BE2C (cell line): ENCODE measurements at regions not wholly inside any gene's neighbourhood (a gene's known extent, or its start where the extent isn't known, plus 50 kb on each side); places are given as distances from the start of the nearest gene placed in this dataset.

Experiments used
- DNase-seq: peaks from one replicate; pipeline ENCODE4 v3.0.0-alpha.2; 2020
- H3K27me3 ChIP-seq: fragments of 250-450 bp; sonication (Bioruptor Pico); 2 replicates; pipeline ENCODE4 v1.5.1; 2020; ENCODE audit warnings: mild to moderate bottlenecking
- H3K36me3 ChIP-seq: fragments of 250-450 bp; sonication (Bioruptor Pico); 2 replicates; pipeline ENCODE4 v1.5.1; 2020; ENCODE audit warnings: mild to moderate bottlenecking
- H3K4me1 ChIP-seq: fragments of 250-450 bp; sonication (Bioruptor Pico); 2 replicates; pipeline ENCODE4 v1.5.1; 2020
- H3K4me3 ChIP-seq: 2 replicates; pipeline ENCODE4 v1.5.1; 2011; ENCODE audit warnings: low read depth, low read length
- H3K9me3 ChIP-seq: fragments of 250-450 bp; sonication (Bioruptor Pico); 2 replicates; pipeline ENCODE4 v1.5.1; 2020
- CTCF ChIP-seq: IDR thresholded peaks from 2 replicates; pipeline ENCODE4 v1.5.1; 2012; ENCODE audit warnings: mild to moderate bottlenecking, low read depth, low read length

DNA sequence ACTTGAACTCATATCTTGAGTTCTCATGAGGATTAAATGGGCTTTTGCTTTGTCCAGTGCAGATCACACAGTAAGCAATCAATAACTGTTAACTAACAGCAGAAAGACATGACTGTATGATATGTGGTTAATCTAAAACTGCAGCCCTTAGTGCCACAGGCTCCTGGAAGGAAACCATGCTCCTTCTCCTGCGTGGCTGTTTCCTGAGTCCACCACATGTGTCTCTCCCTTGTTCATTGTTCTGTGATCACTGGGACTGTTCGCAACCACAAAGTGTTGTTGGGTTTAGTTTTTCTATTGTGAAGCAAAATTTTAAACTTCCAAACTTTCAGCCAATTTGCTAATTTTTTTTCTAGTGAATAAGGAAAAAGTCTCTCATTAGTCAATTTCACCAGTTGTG lies 130.9 kb upstream of the PTPRM start:
- no peaks in the 10 kb centered on the region for H3K4me1 ChIP-seq
- no peaks in the 10 kb centered on the region for H3K9me3 ChIP-seq
- TF ChIP-seq CTCF: no peak
- H3K27me3 ChIP-seq: no peaks in the 10 kb centered on the region
- no peaks in the 10 kb centered on the region for H3K36me3 ChIP-seq
- no peak overlapping the region for H3K4me3 ChIP-seq
- DNase-seq: no peak

GRCh38 chr18:7437870-7438269 lies 129.2 kb upstream of the PTPRM start:
- no peaks in the 10 kb centered on the region for H3K4me1 ChIP-seq
- no peaks in the 10 kb centered on the region for H3K9me3 ChIP-seq
- H3K27me3 ChIP-seq: no peaks in the 10 kb centered on the region
- H3K4me3 ChIP-seq: no peak overlapping the region
- TF ChIP-seq CTCF: no peak
- no peaks in the 10 kb centered on the region for H3K36me3 ChIP-seq
- DNase-seq: no peak

DNA sequence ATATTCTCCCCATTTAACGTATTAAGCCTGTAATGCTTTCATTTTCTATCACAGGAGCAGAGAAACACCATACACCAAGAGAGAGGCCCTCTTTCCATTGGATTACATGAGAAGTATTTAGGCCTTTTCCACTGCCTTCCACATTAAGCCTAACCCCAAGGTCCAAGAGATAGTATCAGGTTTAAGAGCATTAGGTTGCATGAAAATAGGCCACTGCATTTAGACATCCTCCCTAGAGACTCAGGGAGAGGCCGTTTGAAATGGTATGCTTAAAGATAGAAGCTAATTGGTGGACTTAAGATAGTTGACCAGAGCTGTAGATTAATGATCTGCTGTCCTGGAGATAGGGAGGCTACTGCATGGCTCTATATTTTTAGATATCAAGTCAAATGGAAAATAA lies 128.5 kb upstream of the PTPRM start:
- H3K9me3 ChIP-seq: no peaks in the 10 kb centered on the region
- no peaks in the 10 kb centered on the region for H3K27me3 ChIP-seq
- no peak for DNase-seq
- no peak for TF ChIP-seq CTCF
- H3K36me3 ChIP-seq: no peaks in the 10 kb centered on the region
- H3K4me3 ChIP-seq: no peak overlapping the region
- no peaks in the 10 kb centered on the region for H3K4me1 ChIP-seq

GRCh38 chr18:7447318-7448028 lies 119.6 kb upstream of the PTPRM start:
- H3K4me1 ChIP-seq: no peaks in the 10 kb centered on the region
- no peaks in the 10 kb centered on the region for H3K9me3 ChIP-seq
- no peaks in the 10 kb centered on the region for H3K36me3 ChIP-seq
- no peaks in the 10 kb centered on the region for H3K27me3 ChIP-seq
- no peak for TF ChIP-seq CTCF
- H3K4me3 ChIP-seq: no peak overlapping the region
- DNase-seq: no peak

- H3K4me1 ChIP-seq: no peaks in the 10 kb centered on the region
- TF ChIP-seq CTCF: peak; percentile 29; the same call in 1 of the 2 replicates
- H3K27me3 ChIP-seq: no peaks in the 10 kb centered on the region
- no peaks in the 10 kb centered on the region for H3K36me3 ChIP-seq
- no peak overlapping the region for H3K4me3 ChIP-seq
- DNase-seq: peak; percentile 15
- no peaks in the 10 kb centered on the region for H3K9me3 ChIP-seq
These were observed 114.8 kb upstream of the PTPRM start for GRCh38 chr18:7452331-7452730.

- Histone ChIP-seq H3K4me1 (no peaks in the 10 kb centered on the region), H3K36me3 (no peaks in the 10 kb centered on the region), H3K27me3 (no peaks in the 10 kb centered on the region), H3K4me3 (no peak overlapping the region), H3K9me3 (no peaks in the 10 kb centered on the region)
- DNase-seq: no peak
- no peak for TF ChIP-seq CTCF
These were observed 112.7 kb upstream of the PTPRM start for GRCh38 chr18:7454429-7454828.
